Keratinocyte (primary cell): ENCODE measurements at regions not wholly inside any gene's neighbourhood (a gene's known extent, or its start where the extent isn't known, plus 50 kb on each side); places are given as distances from the start of the nearest gene placed in this dataset.

ENCODE experiments used
- DNase-seq: peaks from one replicate; pipeline ENCODE4 v3.0.0-alpha.2; 2011; ENCODE audit warnings: low read depth, missing footprints, low spot score
- FAIRE-seq: peaks from 2 replicates; lab custom pipeline; 2011; peaks lifted over from hg19 to GRCh38; lab: Jason Lieb, UNC
- H2AFZ ChIP-seq: 2 replicates; pipeline ENCODE4 v1.6.0; 2012; ENCODE audit warnings: low read length, control low read depth, inconsistent platforms; ENCODE audit not compliant: control insufficient read depth
- H3K27ac ChIP-seq: 2 replicates; pipeline ENCODE4 v1.5.1; 2011; ENCODE audit warnings: low read length; ENCODE audit not compliant: control insufficient read depth, insufficient read depth
- H3K27me3 ChIP-seq: 3 replicates; pipeline ENCODE4 v1.6.0; 2011; ENCODE audit warnings: low read length; ENCODE audit not compliant: control insufficient read depth, insufficient read depth; ENCODE audit errors: extremely low read depth
- H3K36me3 ChIP-seq, 2 experiments: 2 replicates in 1 of 2; 3 replicates in 1 of 2; pipeline ENCODE4 v1.5.1; 2011; ENCODE audit warnings: low read length in 2 of 2, mild to moderate bottlenecking in 1 of 2; ENCODE audit not compliant: control insufficient read depth in 2 of 2, insufficient read depth in 2 of 2; ENCODE audit errors: extremely low read depth in 1 of 2
- H3K4me1 ChIP-seq: 3 replicates; pipeline ENCODE4 v1.5.1; 2011; ENCODE audit warnings: low read length; ENCODE audit not compliant: control insufficient read depth, insufficient read depth; ENCODE audit errors: extremely low read depth
- H3K4me2 ChIP-seq: 3 replicates; pipeline ENCODE4 v1.6.0; 2011; ENCODE audit warnings: low read depth, low read length; ENCODE audit not compliant: control insufficient read depth, insufficient read depth; ENCODE audit errors: extremely low read depth
- H3K4me3 ChIP-seq, 3 experiments: fragments of 200-600 bp in 1 of 3; sonication (generic) in 1 of 3; 2 replicates in 2 of 3; 3 replicates in 1 of 3; pipeline ENCODE4 v1.5.1; 2011 to 2016; ENCODE audit warnings: low read length in 3 of 3, mild to moderate bottlenecking in 3 of 3, control low read depth in 2 of 3, inconsistent platforms in 1 of 3, low read depth in 1 of 3, mixed read lengths in 1 of 3, mixed run types in 1 of 3, moderate library complexity in 1 of 3; ENCODE audit not compliant: control insufficient read depth in 2 of 3, insufficient read depth in 2 of 3; ENCODE audit errors: extremely low read depth in 1 of 3
- H3K79me2 ChIP-seq: 2 replicates; pipeline ENCODE4 v1.6.0; 2012; ENCODE audit warnings: low read length; ENCODE audit not compliant: control insufficient read depth, insufficient read depth
- H3K9ac ChIP-seq: 3 replicates; pipeline ENCODE4 v1.6.0; 2011; ENCODE audit warnings: low read length; ENCODE audit not compliant: control insufficient read depth, insufficient read depth; ENCODE audit errors: extremely low read depth
- H3K9me1 ChIP-seq: 3 replicates; pipeline ENCODE4 v1.6.0; 2011; ENCODE audit warnings: low read length; ENCODE audit not compliant: control insufficient read depth, insufficient read depth; ENCODE audit errors: extremely low read depth
- H3K9me3 ChIP-seq: 2 replicates; pipeline ENCODE4 v1.5.1; 2012; ENCODE audit warnings: low read depth, low read length; ENCODE audit not compliant: control insufficient read depth
- H4K20me1 ChIP-seq: 3 replicates; pipeline ENCODE4 v1.6.0; 2011; ENCODE audit warnings: low read length; ENCODE audit not compliant: control insufficient read depth, insufficient read depth; ENCODE audit errors: extremely low read depth
- EZH2 ChIP-seq: IDR thresholded peaks from one replicate; pipeline ENCODE4 v1.6.1; 2012; ENCODE audit warnings: inconsistent platforms, mild to moderate bottlenecking, low read length, moderate library complexity
- dilution Hi-C: fragments of 300-500 bp; cut with MboI; formaldehyde crosslinking; loops from one replicate; pipeline ENCODE4 v1.7.0; 2020; ENCODE audit warnings: low sequenced_read_pairs; ENCODE audit not compliant: extremely low pct_ligation_motif_present
- TF ChIP-seq, protein P1 (sequence below), 3 experiments: IDR thresholded peaks in 1 of 3; conservative IDR thresholded peaks in 1 of 3; optimal IDR thresholded peaks in 1 of 3; 2 replicates in 2 of 3; 3 replicates in 1 of 3; pipeline versions ENCODE3 to v1.5.1; 2011; ENCODE audit warnings: low read length in 3 of 3, mild to moderate bottlenecking in 3 of 3, moderate library complexity in 2 of 3, control low read depth in 1 of 3, inconsistent platforms in 1 of 3; ENCODE audit not compliant: insufficient read depth in 2 of 3; ENCODE audit errors: extremely low read depth in 1 of 3

DNA sequence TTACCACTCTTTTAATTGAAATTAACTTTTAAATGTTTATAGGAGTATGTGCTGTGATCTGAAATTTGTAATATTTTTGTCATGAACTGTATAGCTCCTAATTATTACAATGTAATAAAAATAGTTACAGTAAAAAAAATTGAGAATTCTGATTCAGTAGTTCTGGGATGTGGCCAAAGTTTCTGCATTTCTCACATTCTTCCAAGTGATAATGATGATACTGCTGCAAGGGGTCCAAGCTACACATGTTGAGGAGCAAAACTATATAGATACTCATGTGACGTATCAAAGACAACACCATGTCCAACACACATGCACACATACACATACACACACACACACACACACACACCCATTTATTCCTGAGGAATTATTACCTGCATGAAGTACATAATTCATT is 71.0 kb upstream of the FAM83B start:
- dilution Hi-C loops, result no loop called here
- Histone ChIP-seq H3K79me2 (no peaks in the 10 kb centered on the region), H3K36me3 (no peaks in the 10 kb centered on the region), H2AFZ (no peak overlapping the region), H3K9me3 (no peaks in the 10 kb centered on the region), H3K4me1 (no peaks in the 10 kb centered on the region), H3K4me2 (no peak overlapping the region), H4K20me1 (no peaks in the 10 kb centered on the region), H3K9me1 (no peaks in the 10 kb centered on the region), H3K27me3 (no peaks in the 10 kb centered on the region), H3K27ac (no peak overlapping the region), H3K9ac (no peak overlapping the region), H3K4me3 (no peak overlapping the region)
- DNase-seq (no peak), FAIRE-seq (no peak)
- TF ChIP-seq EZH2, result no peak
- TF ChIP-seq, protein P1, sequence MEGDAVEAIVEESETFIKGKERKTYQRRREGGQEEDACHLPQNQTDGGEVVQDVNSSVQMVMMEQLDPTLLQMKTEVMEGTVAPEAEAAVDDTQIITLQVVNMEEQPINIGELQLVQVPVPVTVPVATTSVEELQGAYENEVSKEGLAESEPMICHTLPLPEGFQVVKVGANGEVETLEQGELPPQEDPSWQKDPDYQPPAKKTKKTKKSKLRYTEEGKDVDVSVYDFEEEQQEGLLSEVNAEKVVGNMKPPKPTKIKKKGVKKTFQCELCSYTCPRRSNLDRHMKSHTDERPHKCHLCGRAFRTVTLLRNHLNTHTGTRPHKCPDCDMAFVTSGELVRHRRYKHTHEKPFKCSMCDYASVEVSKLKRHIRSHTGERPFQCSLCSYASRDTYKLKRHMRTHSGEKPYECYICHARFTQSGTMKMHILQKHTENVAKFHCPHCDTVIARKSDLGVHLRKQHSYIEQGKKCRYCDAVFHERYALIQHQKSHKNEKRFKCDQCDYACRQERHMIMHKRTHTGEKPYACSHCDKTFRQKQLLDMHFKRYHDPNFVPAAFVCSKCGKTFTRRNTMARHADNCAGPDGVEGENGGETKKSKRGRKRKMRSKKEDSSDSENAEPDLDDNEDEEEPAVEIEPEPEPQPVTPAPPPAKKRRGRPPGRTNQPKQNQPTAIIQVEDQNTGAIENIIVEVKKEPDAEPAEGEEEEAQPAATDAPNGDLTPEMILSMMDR (optimal IDR thresholded peaks at IDR 0.05 in 1 of 3, IDR thresholded peaks at IDR 0.05 in 1 of 3, conservative IDR thresholded peaks at IDR 0.05 in 1 of 3; ENCODE audit: extremely low read depth in 1 of 3, insufficient read depth in 2 of 3, low read length in 3 of 3), result no peak

DNA sequence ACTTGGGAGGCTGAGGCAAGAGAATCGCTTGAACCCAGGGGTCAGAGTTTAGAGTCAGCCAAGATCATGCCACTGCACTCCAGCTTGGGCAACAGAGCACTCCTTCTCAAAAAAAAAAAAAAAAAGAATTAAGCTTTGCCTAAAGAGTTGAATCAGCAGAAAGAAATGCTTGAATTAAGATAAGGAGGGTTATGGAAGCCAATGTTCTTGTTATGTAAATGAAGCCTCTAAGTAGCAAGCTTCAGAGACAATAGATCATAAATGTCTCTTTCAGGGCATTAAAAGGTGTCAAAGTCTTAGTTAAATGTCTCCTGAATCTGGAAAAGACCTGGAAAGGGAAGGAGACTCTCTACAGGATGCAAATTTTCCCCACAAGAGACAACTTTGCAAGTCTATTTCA is 69.7 kb upstream of the FAM83B start:
- no peak overlapping the region for H3K4me3 ChIP-seq
- no peak overlapping the region for H3K4me2 ChIP-seq
- no peaks in the 10 kb centered on the region for H3K36me3 ChIP-seq
- no peaks in the 10 kb centered on the region for H3K79me2 ChIP-seq
- H3K9me1 ChIP-seq, result no peaks in the 10 kb centered on the region
- FAIRE-seq, result no peak
- H3K27me3 ChIP-seq, result no peaks in the 10 kb centered on the region
- H3K4me1 ChIP-seq, result no peaks in the 10 kb centered on the region
- H2AFZ ChIP-seq, result no peak overlapping the region
- H3K9me3 ChIP-seq, result no peaks in the 10 kb centered on the region
- DNase-seq, result no peak
- H3K27ac ChIP-seq, result no peak overlapping the region
- TF ChIP-seq, protein P1 (optimal IDR thresholded peaks at IDR 0.05 in 1 of 3, IDR thresholded peaks at IDR 0.05 in 1 of 3, conservative IDR thresholded peaks at IDR 0.05 in 1 of 3; ENCODE audit: extremely low read depth in 1 of 3, insufficient read depth in 2 of 3, low read length in 3 of 3), result no peak
- TF ChIP-seq EZH2, result no peak
- no peaks in the 10 kb centered on the region for H4K20me1 ChIP-seq
- dilution Hi-C loops, result no loop called here
- no peak overlapping the region for H3K9ac ChIP-seq
